ENCODE measurements at regions not wholly inside any gene's neighbourhood (a gene's known extent, or its start where the extent isn't known, plus 50 kb on each side); places are given as distances from the start of the nearest gene placed in this dataset.

- TF ChIP-seq EZH2 (IDR thresholded peaks at IDR 0.05; ENCODE audit: borderline replicate concordance) (no peak), CTCF (IDR thresholded peaks at IDR 0.05; ENCODE audit: poor library complexity) (no peak)
Observed at GRCh38 chr13:46983881-46984280, 87.0 kb upstream of the HTR2A start.

Data from hepatocyte (in vitro differentiated cells).